ENCODE measurements at regions not wholly inside any gene's neighbourhood (a gene's known extent, or its start where the extent isn't known, plus 50 kb on each side); places are given as distances from the start of the nearest gene placed in this dataset.

DNA sequence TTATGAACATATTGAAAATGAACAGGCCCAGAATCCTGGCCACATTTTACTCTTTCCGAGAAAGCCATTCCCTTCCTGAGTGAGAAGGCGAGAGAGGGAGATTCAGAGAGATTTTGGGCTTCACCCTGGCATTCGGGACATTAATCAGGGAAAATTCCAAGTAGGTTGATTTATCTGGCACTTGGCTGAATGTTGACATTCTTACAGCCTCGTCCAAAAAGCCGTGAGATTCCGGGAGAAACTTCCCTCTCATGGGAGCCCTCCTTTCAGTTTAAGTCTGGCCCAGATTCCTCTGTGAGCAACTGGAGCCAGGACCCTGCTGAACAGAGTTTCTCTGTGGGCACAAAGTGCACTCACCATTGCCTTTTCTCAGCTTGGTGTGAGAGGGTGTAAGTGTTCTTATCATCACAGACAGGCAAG is 129.2 kb upstream of the PEG3 start:
- TF ChIP-seq, protein P1, sequence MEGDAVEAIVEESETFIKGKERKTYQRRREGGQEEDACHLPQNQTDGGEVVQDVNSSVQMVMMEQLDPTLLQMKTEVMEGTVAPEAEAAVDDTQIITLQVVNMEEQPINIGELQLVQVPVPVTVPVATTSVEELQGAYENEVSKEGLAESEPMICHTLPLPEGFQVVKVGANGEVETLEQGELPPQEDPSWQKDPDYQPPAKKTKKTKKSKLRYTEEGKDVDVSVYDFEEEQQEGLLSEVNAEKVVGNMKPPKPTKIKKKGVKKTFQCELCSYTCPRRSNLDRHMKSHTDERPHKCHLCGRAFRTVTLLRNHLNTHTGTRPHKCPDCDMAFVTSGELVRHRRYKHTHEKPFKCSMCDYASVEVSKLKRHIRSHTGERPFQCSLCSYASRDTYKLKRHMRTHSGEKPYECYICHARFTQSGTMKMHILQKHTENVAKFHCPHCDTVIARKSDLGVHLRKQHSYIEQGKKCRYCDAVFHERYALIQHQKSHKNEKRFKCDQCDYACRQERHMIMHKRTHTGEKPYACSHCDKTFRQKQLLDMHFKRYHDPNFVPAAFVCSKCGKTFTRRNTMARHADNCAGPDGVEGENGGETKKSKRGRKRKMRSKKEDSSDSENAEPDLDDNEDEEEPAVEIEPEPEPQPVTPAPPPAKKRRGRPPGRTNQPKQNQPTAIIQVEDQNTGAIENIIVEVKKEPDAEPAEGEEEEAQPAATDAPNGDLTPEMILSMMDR (IDR thresholded peaks at IDR 0.05; ENCODE audit: insufficient read depth, low read length) = no peak
- TF ChIP-seq, protein P2, sequence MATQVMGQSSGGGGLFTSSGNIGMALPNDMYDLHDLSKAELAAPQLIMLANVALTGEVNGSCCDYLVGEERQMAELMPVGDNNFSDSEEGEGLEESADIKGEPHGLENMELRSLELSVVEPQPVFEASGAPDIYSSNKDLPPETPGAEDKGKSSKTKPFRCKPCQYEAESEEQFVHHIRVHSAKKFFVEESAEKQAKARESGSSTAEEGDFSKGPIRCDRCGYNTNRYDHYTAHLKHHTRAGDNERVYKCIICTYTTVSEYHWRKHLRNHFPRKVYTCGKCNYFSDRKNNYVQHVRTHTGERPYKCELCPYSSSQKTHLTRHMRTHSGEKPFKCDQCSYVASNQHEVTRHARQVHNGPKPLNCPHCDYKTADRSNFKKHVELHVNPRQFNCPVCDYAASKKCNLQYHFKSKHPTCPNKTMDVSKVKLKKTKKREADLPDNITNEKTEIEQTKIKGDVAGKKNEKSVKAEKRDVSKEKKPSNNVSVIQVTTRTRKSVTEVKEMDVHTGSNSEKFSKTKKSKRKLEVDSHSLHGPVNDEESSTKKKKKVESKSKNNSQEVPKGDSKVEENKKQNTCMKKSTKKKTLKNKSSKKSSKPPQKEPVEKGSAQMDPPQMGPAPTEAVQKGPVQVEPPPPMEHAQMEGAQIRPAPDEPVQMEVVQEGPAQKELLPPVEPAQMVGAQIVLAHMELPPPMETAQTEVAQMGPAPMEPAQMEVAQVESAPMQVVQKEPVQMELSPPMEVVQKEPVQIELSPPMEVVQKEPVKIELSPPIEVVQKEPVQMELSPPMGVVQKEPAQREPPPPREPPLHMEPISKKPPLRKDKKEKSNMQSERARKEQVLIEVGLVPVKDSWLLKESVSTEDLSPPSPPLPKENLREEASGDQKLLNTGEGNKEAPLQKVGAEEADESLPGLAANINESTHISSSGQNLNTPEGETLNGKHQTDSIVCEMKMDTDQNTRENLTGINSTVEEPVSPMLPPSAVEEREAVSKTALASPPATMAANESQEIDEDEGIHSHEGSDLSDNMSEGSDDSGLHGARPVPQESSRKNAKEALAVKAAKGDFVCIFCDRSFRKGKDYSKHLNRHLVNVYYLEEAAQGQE (IDR thresholded peaks at IDR 0.05; ENCODE audit: insufficient replicate concordance, low read depth) = no peak
